PC-9 (cell line): ENCODE measurements at regions not wholly inside any gene's neighbourhood (a gene's known extent, or its start where the extent isn't known, plus 50 kb on each side); places are given as distances from the start of the nearest gene placed in this dataset.

Experiments used
- BruUV-seq: library from RNA; stranded (reverse); fragments of 400-500 nt; replicated peaks from 2 replicates; lab custom pipeline; 2021; lab: Mats Ljungman, UMichigan
- CTCF ChIA-PET: fragments of 300-600 bp; sonication (Branson Sonifier 250); formaldehyde crosslinking; loops from one replicate; lab custom pipeline; 2022; ENCODE audit warnings: antibody characterized with exemption; lab: Charles Lee
- POLR2A ChIA-PET: fragments of 300-600 bp; sonication (Branson Sonifier 250); formaldehyde crosslinking; loops from one replicate; lab custom pipeline; 2022; ENCODE audit warnings: antibody characterized with exemption; ENCODE audit not compliant: unreplicated experiment; lab: Charles Lee
- DNase-seq, 2 experiments: peaks; one replicate each; pipeline versions ENCODE4 v3.0.0 to v3.0.0-alpha.2; 2015 to 2022; ENCODE audit warnings: mixed read lengths in 1 of 2
- H2AFZ ChIP-seq: fragments of 200-600 bp; sonication (generic); 2 replicates; pipeline ENCODE4 v1.8.1; 2017; ENCODE audit warnings: antibody characterized with exemption
- H3F3A ChIP-seq: fragments of 200-600 bp; sonication (generic); 2 replicates; pipeline ENCODE4 v1.8.1; 2017; ENCODE audit warnings: antibody characterized with exemption, mild to moderate bottlenecking, low read depth; ENCODE audit not compliant: insufficient read depth
- H3K27ac ChIP-seq: fragments of 200-600 bp; sonication (generic); 2 replicates; pipeline ENCODE4 v1.6.1; 2016; ENCODE audit warnings: mixed run types
- H3K27me3 ChIP-seq: fragments of 200-600 bp; sonication (generic); 2 replicates; pipeline ENCODE4 v1.6.1; 2016; ENCODE audit warnings: low read depth, mixed run types; ENCODE audit not compliant: insufficient read depth
- H3K36me3 ChIP-seq: fragments of 200-600 bp; sonication (generic); 2 replicates; pipeline ENCODE4 v1.6.1; 2016; ENCODE audit warnings: low read depth, mixed run types
- H3K4me1 ChIP-seq: fragments of 200-600 bp; sonication (generic); replicated peaks from 2 replicates; pipeline ENCODE4 v1.6.1; 2016; ENCODE audit warnings: mixed run types; ENCODE audit not compliant: insufficient read depth
- H3K4me2 ChIP-seq: fragments of 200-600 bp; sonication (generic); 2 replicates; pipeline ENCODE4 v1.6.1; 2017; ENCODE audit warnings: mixed run types
- H3K4me3 ChIP-seq: fragments of 200-600 bp; sonication (generic); 2 replicates; pipeline ENCODE4 v1.6.1; 2016; ENCODE audit warnings: mixed run types
- H3K79me2 ChIP-seq: fragments of 200-600 bp; sonication (generic); 2 replicates; pipeline ENCODE4 v1.6.1; 2017; ENCODE audit warnings: low read depth, mixed run types
- H3K9me2 ChIP-seq: fragments of 200-600 bp; sonication (generic); 2 replicates; pipeline ENCODE4 v1.8.1; 2017; ENCODE audit warnings: mild to moderate bottlenecking; ENCODE audit not compliant: insufficient read depth
- H3K9me3 ChIP-seq: fragments of 200-600 bp; sonication (generic); 2 replicates; pipeline ENCODE4 v1.8.1; 2016; ENCODE audit warnings: low read depth; ENCODE audit not compliant: insufficient read depth
- H4K20me1 ChIP-seq: fragments of 200-600 bp; sonication (generic); 2 replicates; pipeline ENCODE4 v1.8.1; 2017; ENCODE audit not compliant: insufficient read depth
- EZH2 ChIP-seq: fragments of 200-600 bp; sonication (generic); IDR thresholded peaks from 2 replicates; pipeline ENCODE4 v1.8.0; 2017; ENCODE audit warnings: antibody characterized with exemption, low read depth
- intact Hi-C: fragments of 100-400 bp; cut with micrococcal nuclease; formaldehyde crosslinking; loops from one replicate; pipeline ENCODE4 v1.10.0; 2022; ENCODE audit not compliant: unreplicated experiment
- TF ChIP-seq, protein P1 (sequence below): fragments of 200-600 bp; sonication (generic); conservative IDR thresholded peaks from 2 replicates; pipeline ENCODE4 v1.6.1; 2017; ENCODE audit warnings: mixed run types, antibody characterized with exemption, mild to moderate bottlenecking, moderate library complexity

DNA sequence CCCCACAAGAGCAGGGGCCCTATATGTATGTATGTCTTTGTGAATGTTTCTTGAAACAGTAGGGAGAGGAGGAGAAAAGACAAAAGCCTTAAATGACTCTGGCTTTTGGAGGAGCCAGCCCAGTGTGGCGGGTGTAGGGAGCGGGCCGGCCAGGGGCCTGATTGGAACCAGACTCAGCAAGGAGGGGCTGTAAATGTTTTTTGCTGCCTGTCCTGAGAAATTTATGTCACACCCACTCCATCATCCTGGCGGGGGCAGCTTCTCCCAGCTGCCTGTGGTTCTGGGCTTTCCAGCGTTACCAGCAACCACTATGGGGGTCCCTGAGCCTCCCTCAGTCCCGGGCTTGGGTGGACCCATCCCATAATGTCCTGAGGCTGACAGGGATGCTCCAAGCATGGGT, 130.8 kb downstream of the PJA1 start:
- ChIA-PET CTCF (no interaction called here), POLR2A (no interaction called here)
- Histone ChIP-seq H3F3A (peaks cover 23% of the 10 kb centered on the region), H3K36me3 (no peaks in the 10 kb centered on the region), H3K79me2 (no peaks in the 10 kb centered on the region), H3K4me2 (no peak overlapping the region), H3K4me3 (no peak overlapping the region), H4K20me1 (no peaks in the 10 kb centered on the region), H3K9me2 (no peaks in the 10 kb centered on the region), H3K9me3 (no peaks in the 10 kb centered on the region), H3K4me1 (peaks cover 27% of the 10 kb centered on the region), H3K27me3 (no peaks in the 10 kb centered on the region), H2AFZ (no peak overlapping the region), H3K27ac (no peak overlapping the region)
- intact Hi-C loops, result loop anchor here (5.0 kb wide), 1 partner anchor 73 kb away; no protein-coding TSS in a partner anchor
- no peak for DNase-seq
- BruUV-seq, result no TSS peak
- no peak for TF ChIP-seq EZH2
- TF ChIP-seq, protein P1, sequence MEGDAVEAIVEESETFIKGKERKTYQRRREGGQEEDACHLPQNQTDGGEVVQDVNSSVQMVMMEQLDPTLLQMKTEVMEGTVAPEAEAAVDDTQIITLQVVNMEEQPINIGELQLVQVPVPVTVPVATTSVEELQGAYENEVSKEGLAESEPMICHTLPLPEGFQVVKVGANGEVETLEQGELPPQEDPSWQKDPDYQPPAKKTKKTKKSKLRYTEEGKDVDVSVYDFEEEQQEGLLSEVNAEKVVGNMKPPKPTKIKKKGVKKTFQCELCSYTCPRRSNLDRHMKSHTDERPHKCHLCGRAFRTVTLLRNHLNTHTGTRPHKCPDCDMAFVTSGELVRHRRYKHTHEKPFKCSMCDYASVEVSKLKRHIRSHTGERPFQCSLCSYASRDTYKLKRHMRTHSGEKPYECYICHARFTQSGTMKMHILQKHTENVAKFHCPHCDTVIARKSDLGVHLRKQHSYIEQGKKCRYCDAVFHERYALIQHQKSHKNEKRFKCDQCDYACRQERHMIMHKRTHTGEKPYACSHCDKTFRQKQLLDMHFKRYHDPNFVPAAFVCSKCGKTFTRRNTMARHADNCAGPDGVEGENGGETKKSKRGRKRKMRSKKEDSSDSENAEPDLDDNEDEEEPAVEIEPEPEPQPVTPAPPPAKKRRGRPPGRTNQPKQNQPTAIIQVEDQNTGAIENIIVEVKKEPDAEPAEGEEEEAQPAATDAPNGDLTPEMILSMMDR, result no peak

DNA sequence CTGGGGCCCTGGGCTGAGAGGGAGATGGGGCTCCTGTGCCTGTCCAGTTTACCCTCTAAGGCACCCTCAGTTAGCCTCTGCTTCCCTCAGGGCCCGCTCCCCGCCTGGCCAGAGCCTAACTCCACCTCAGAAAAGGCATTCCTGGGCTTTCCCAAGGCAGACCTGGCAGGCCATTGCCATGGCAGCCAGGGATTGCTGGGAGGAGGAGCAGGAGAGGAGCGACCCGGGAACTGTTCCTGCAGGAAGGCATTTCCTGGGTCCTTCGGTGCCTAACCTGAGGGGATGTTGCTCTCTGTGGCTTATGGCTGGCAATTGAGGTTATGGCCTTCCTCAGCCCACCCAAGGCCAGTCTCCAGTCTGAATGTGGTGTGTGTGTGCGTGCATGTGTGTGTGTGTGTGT, 131.3 kb downstream of the PJA1 start:
- H4K20me1 ChIP-seq, result no peaks in the 10 kb centered on the region
- no peaks in the 10 kb centered on the region for H3K9me3 ChIP-seq
- no peaks in the 10 kb centered on the region for H3K79me2 ChIP-seq
- no TSS peak for BruUV-seq
- H3K27me3 ChIP-seq, result no peaks in the 10 kb centered on the region
- H3F3A ChIP-seq, result peaks cover 23% of the 10 kb centered on the region
- intact Hi-C loops, result loop anchor here (2.0 to 5.0 kb wide), 2 partner anchors 73 to 103 kb away; no protein-coding TSS in a partner anchor
- no peak overlapping the region for H3K4me3 ChIP-seq
- H3K36me3 ChIP-seq, result no peaks in the 10 kb centered on the region
- H3K27ac ChIP-seq, result no peak overlapping the region
- POLR2A ChIA-PET, result no interaction called here
- peaks cover 27% of the 10 kb centered on the region for H3K4me1 ChIP-seq
- H3K9me2 ChIP-seq, result no peaks in the 10 kb centered on the region
- CTCF ChIA-PET, result no interaction called here
- H2AFZ ChIP-seq, result no peak overlapping the region
- TF ChIP-seq, protein P1, result no peak
- TF ChIP-seq EZH2, result no peak
- DNase-seq, result no peak
- H3K4me2 ChIP-seq, result no peak overlapping the region

DNA sequence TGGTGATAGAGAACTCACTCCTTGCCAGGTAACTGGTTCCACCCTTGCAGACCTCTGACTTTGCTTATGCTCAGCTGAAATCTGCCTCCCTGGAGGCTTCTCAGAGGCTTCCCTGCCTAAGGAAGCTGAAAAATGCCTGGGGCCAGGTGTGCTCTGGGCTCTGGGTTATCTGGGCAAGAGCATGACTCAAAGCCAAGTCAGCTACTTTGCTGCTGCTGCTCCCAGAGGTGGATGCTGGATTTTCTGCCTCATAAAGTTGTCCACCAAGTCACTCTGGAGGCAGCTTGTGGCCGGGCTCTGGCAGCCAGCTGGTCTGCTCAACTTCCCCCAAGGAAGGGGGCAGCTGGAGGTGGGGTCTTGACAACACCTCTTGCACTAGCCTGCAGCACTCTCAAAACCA, 132.7 kb downstream of the PJA1 start:
- ChIA-PET POLR2A (no interaction called here), CTCF (interaction anchor here (0.6 to 1.5 kb wide), 3 partner anchors 104 to 204 kb away, joined by 3 to 6 read pairs (median 3); partner anchors contain the start of gene EFNB1)
- Histone ChIP-seq H3K4me1 (peaks cover 27% of the 10 kb centered on the region), H3K9me2 (no peaks in the 10 kb centered on the region), H3F3A (peaks cover 23% of the 10 kb centered on the region), H4K20me1 (no peaks in the 10 kb centered on the region), H3K79me2 (no peaks in the 10 kb centered on the region), H3K27ac (peak overlapping the region; percentile 79), H3K4me2 (peak overlapping the region; percentile 50), H3K27me3 (no peaks in the 10 kb centered on the region), H3K36me3 (no peaks in the 10 kb centered on the region), H3K9me3 (no peaks in the 10 kb centered on the region), H3K4me3 (no peak overlapping the region), H2AFZ (no peak overlapping the region)
- intact Hi-C loops, result loop anchor here (2.0 to 5.0 kb wide), 2 partner anchors 75 to 102 kb away; no protein-coding TSS in a partner anchor
- BruUV-seq, result no TSS peak
- TF ChIP-seq, protein P1, result 0 out of 2 replicates have a peak, but pooled peaks have one; percentile 16
- TF ChIP-seq EZH2, result no peak
- DNase-seq, result peak; percentile 61 to 91
